Activated B cell treated with CpG ODN at 0.5 μM for 24 hours (primary cell): ENCODE measurements at regions not wholly inside any gene's neighbourhood (a gene's known extent, or its start where the extent isn't known, plus 50 kb on each side); places are given as distances from the start of the nearest gene placed in this dataset.

ENCODE experiments used
- ATAC-seq: fragments of 200-7000 bp; cut with Tn5 transposase; one replicate; pipeline ENCODE4 v1.10.0; 2021; ENCODE audit warnings: low read depth, mild to moderate bottlenecking, moderate library complexity
- CTCF ChIA-PET: fragments of 350-600 bp; sonication (Branson Sonifier 250); formaldehyde crosslinking; loops from one replicate; lab custom pipeline; 2021; ENCODE audit warnings: antibody characterized with exemption; lab: Charles Lee
- POLR2A ChIA-PET: fragments of 350-600 bp; sonication (Branson Sonifier 250); formaldehyde crosslinking; loops from one replicate; lab custom pipeline; 2021; ENCODE audit warnings: antibody characterized with exemption; lab: Charles Lee
- DNase-seq: peaks from one replicate; pipeline ENCODE4 v3.0.0; 2022
- H3K27ac Mint-ChIP-seq: one replicate; pipeline ENCODE4 v1.8.0; 2020; ENCODE audit warnings: mixed read lengths
- H3K27me3 Mint-ChIP-seq: one replicate; pipeline ENCODE4 v1.8.0; 2021; ENCODE audit warnings: mixed read lengths
- H3K36me3 Mint-ChIP-seq: one replicate; pipeline ENCODE4 v1.8.0; 2021; ENCODE audit warnings: low read depth, mixed read lengths
- H3K4me1 Mint-ChIP-seq: one replicate; pipeline ENCODE4 v1.8.0; 2021; ENCODE audit warnings: mixed read lengths
- H3K4me3 Mint-ChIP-seq: one replicate; pipeline ENCODE4 v1.8.0; 2020; ENCODE audit warnings: mild to moderate bottlenecking, mixed read lengths
- H3K9me3 Mint-ChIP-seq: one replicate; pipeline ENCODE4 v1.8.0; 2020; ENCODE audit warnings: mixed read lengths
- intact Hi-C: fragments of 100-400 bp; cut with micrococcal nuclease; formaldehyde crosslinking; loops from one replicate; pipeline ENCODE4 v1.15.1; 2024
- TF ChIP-seq, protein P1 (sequence below): fragments of 200-600 bp; IDR thresholded peaks from one replicate; pipeline ENCODE4 v1.8.0; 2022; ENCODE audit warnings: antibody characterized with exemption, mild to moderate bottlenecking

DNA sequence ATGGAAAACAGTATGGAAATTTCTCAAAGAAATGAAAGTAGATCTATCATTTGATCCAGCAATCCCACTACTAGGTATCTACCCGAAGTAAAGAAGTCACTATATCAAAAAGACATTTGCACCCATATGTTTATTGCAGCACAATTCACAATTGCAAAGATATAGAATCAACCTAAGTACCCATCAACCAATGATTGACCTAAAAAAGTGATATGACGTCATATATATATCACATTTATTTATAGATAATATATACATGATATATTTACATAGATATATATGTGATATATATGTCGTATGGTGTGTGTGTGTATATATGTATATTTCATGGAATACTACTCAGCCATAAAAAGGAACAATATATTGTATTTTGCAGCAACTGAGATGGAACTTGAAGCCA lies 188.3 kb upstream of the ARHGAP42 start:
- intact Hi-C loops: no loop called here
- no peak for ATAC-seq
- H3K27ac Mint-ChIP-seq: no peak overlapping the region
- H3K4me1 Mint-ChIP-seq: no peaks in the 10 kb centered on the region
- no peak overlapping the region for H3K4me3 Mint-ChIP-seq
- ChIA-PET POLR2A (no interaction called here), CTCF (no interaction called here)
- TF ChIP-seq, protein P1, sequence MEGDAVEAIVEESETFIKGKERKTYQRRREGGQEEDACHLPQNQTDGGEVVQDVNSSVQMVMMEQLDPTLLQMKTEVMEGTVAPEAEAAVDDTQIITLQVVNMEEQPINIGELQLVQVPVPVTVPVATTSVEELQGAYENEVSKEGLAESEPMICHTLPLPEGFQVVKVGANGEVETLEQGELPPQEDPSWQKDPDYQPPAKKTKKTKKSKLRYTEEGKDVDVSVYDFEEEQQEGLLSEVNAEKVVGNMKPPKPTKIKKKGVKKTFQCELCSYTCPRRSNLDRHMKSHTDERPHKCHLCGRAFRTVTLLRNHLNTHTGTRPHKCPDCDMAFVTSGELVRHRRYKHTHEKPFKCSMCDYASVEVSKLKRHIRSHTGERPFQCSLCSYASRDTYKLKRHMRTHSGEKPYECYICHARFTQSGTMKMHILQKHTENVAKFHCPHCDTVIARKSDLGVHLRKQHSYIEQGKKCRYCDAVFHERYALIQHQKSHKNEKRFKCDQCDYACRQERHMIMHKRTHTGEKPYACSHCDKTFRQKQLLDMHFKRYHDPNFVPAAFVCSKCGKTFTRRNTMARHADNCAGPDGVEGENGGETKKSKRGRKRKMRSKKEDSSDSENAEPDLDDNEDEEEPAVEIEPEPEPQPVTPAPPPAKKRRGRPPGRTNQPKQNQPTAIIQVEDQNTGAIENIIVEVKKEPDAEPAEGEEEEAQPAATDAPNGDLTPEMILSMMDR: no peak
- H3K9me3 Mint-ChIP-seq: peaks cover 19% of the 10 kb centered on the region
- no peak for DNase-seq
- no peaks in the 10 kb centered on the region for H3K36me3 Mint-ChIP-seq
- no peaks in the 10 kb centered on the region for H3K27me3 Mint-ChIP-seq

DNA sequence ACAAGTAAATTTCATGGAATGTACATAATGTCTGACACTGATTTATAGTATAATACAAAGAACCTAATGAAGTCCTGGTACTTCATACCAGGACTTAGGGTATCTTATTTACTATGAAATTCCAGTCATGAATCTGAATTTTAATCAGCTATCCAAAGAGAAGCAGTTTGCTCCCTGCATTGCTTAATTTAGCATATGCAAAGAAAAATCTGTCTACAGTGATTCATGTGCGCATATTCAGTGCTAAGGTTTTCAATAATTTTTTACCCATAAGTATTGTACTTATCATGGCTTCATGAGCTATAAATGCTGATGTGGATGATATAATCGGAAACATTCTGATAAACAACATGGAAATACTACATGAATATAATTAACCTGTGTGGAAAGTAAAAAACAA lies 185.6 kb upstream of the ARHGAP42 start:
- H3K27me3 Mint-ChIP-seq: no peaks in the 10 kb centered on the region
- peaks cover 18% of the 10 kb centered on the region for H3K9me3 Mint-ChIP-seq
- TF ChIP-seq, protein P1: no peak
- H3K27ac Mint-ChIP-seq: no peak overlapping the region
- intact Hi-C loops: no loop called here
- ATAC-seq (no peak), DNase-seq (no peak)
- no peak overlapping the region for H3K4me3 Mint-ChIP-seq
- POLR2A ChIA-PET: interaction anchor here (0.6 kb wide), 1 partner anchor 495 kb away, joined by 3 read pairs; no protein-coding TSS in a partner anchor
- no peaks in the 10 kb centered on the region for H3K4me1 Mint-ChIP-seq
- CTCF ChIA-PET: no interaction called here
- H3K36me3 Mint-ChIP-seq: no peaks in the 10 kb centered on the region

DNA sequence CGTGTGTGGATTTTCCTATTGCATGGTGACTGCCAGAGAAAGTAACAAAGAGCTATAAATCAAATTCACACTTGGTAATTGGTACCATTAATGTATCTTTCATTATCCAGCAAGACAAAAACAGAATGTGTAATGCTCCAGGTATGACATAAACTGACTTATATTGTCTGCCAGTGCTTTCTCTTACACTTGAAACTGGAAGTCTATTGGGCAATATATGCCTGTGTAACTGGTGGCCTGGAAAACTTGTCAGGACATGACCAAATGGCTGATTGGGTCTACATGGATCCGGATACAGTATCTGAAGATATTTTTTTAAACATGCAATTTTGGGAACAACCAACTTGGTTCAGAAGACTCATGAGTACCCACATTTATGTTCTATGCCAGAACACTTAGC lies 174.6 kb upstream of the ARHGAP42 start:
- Mint-ChIP-seq H3K27me3 (no peaks in the 10 kb centered on the region), H3K4me1 (no peaks in the 10 kb centered on the region), H3K27ac (no peak overlapping the region), H3K9me3 (no peaks in the 10 kb centered on the region), H3K4me3 (no peak overlapping the region), H3K36me3 (no peaks in the 10 kb centered on the region)
- TF ChIP-seq, protein P1: no peak
- CTCF ChIA-PET: no interaction called here
- POLR2A ChIA-PET: no interaction called here
- ATAC-seq (no peak), DNase-seq (no peak)
- intact Hi-C loops: no loop called here

DNA sequence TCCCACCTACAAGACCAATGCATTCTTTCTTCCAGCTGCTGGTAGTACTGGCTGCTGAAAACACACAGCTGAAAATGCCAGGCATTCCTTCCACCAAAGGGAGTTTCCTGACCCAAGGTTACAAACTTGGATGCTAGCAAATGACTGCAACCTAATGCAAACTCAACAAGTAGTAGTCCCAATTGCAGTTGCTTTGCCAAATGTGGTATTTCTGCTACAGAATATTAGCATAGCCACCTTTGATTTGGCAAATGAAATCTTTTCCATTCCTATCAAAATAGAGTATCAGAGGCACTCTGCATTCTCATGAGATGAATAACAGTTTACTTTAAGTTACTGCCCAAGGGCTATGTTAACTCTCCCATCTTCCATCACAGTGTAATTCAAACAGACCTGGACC lies 172.0 kb upstream of the ARHGAP42 start:
- POLR2A ChIA-PET: no interaction called here
- no peaks in the 10 kb centered on the region for H3K9me3 Mint-ChIP-seq
- no peaks in the 10 kb centered on the region for H3K36me3 Mint-ChIP-seq
- DNase-seq (no peak), ATAC-seq (no peak)
- TF ChIP-seq, protein P1: no peak
- H3K4me3 Mint-ChIP-seq: no peak overlapping the region
- H3K27ac Mint-ChIP-seq: no peak overlapping the region
- intact Hi-C loops: no loop called here
- CTCF ChIA-PET: no interaction called here
- no peaks in the 10 kb centered on the region for H3K4me1 Mint-ChIP-seq
- H3K27me3 Mint-ChIP-seq: no peaks in the 10 kb centered on the region

DNA sequence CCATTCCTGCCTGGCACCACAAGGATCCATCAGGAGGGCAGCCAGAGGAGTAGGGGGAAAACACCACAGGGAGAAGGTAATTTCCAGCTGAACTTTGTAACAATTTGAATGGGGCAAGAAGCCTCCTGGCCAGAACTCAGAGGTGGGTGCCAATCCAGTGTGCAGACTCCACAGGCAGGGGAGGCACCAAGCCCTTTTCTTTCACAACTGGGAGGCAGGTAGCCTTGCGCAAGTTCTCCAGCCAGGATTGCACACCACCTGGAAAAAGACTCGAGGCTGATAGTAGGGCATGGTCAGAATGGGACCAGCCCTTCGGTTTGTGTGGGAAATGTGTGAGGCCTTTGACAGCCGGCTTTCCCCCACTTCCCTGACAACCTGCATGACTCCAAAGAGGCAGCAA lies 161.9 kb upstream of the ARHGAP42 start:
- DNase-seq (no peak), ATAC-seq (no peak)
- TF ChIP-seq, protein P1: no peak
- H3K27ac Mint-ChIP-seq: no peak overlapping the region
- H3K9me3 Mint-ChIP-seq: peaks cover 24% of the 10 kb centered on the region
- H3K4me3 Mint-ChIP-seq: no peak overlapping the region
- H3K4me1 Mint-ChIP-seq: no peaks in the 10 kb centered on the region
- H3K36me3 Mint-ChIP-seq: no peaks in the 10 kb centered on the region
- POLR2A ChIA-PET: no interaction called here
- CTCF ChIA-PET: no interaction called here
- intact Hi-C loops: no loop called here
- H3K27me3 Mint-ChIP-seq: peaks cover 3% of the 10 kb centered on the region
